ENCODE measurements at regions not wholly inside any gene's neighbourhood (a gene's known extent, or its start where the extent isn't known, plus 50 kb on each side); places are given as distances from the start of the nearest gene placed in this dataset.

DNA sequence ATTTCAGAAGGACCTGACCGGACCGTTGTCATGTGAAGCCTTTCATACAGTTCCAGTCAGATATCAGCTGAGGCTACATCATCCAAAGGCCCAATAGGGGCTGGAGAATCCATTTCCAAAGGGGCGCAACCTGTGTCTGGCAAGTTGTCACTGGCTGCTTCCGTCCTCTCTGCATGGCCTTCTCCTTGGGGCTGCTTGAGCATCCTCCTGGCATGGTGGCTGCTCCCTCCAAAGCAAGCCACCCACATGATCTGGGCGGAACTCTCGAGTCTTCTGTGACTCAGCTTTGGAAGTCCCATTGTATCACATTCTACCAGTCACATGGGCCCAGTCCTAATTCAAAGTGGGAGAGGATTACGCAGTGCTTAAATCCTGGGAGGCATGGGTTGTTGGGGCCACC lies 207.0 kb upstream of the SHH start:
- TF ChIP-seq GABPA (IDR thresholded peaks at IDR 0.05; ENCODE audit: low read depth) (no peak), SPI1 (IDR thresholded peaks at IDR 0.05; ENCODE audit: borderline replicate concordance, low read depth) (no peak), POLR2AphosphoS5 (IDR thresholded peaks at IDR 0.05; ENCODE audit: low read depth) (no peak)
- TF ChIP-seq, protein P1, sequence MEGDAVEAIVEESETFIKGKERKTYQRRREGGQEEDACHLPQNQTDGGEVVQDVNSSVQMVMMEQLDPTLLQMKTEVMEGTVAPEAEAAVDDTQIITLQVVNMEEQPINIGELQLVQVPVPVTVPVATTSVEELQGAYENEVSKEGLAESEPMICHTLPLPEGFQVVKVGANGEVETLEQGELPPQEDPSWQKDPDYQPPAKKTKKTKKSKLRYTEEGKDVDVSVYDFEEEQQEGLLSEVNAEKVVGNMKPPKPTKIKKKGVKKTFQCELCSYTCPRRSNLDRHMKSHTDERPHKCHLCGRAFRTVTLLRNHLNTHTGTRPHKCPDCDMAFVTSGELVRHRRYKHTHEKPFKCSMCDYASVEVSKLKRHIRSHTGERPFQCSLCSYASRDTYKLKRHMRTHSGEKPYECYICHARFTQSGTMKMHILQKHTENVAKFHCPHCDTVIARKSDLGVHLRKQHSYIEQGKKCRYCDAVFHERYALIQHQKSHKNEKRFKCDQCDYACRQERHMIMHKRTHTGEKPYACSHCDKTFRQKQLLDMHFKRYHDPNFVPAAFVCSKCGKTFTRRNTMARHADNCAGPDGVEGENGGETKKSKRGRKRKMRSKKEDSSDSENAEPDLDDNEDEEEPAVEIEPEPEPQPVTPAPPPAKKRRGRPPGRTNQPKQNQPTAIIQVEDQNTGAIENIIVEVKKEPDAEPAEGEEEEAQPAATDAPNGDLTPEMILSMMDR (IDR thresholded peaks at IDR 0.05; ENCODE audit: insufficient read depth, low read length): no peak
- TF ChIP-seq, protein P2, sequence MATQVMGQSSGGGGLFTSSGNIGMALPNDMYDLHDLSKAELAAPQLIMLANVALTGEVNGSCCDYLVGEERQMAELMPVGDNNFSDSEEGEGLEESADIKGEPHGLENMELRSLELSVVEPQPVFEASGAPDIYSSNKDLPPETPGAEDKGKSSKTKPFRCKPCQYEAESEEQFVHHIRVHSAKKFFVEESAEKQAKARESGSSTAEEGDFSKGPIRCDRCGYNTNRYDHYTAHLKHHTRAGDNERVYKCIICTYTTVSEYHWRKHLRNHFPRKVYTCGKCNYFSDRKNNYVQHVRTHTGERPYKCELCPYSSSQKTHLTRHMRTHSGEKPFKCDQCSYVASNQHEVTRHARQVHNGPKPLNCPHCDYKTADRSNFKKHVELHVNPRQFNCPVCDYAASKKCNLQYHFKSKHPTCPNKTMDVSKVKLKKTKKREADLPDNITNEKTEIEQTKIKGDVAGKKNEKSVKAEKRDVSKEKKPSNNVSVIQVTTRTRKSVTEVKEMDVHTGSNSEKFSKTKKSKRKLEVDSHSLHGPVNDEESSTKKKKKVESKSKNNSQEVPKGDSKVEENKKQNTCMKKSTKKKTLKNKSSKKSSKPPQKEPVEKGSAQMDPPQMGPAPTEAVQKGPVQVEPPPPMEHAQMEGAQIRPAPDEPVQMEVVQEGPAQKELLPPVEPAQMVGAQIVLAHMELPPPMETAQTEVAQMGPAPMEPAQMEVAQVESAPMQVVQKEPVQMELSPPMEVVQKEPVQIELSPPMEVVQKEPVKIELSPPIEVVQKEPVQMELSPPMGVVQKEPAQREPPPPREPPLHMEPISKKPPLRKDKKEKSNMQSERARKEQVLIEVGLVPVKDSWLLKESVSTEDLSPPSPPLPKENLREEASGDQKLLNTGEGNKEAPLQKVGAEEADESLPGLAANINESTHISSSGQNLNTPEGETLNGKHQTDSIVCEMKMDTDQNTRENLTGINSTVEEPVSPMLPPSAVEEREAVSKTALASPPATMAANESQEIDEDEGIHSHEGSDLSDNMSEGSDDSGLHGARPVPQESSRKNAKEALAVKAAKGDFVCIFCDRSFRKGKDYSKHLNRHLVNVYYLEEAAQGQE (IDR thresholded peaks at IDR 0.05; ENCODE audit: insufficient replicate concordance, low read depth): no peak
- H3K27me3 ChIP-seq (ENCODE audit: insufficient read depth, poor library complexity, severe bottlenecking): no peaks in the 10 kb centered on the region
- no peak for DNase-seq (ENCODE audit: low read depth in 1 of 2, low spot score in 1 of 2)

DNA sequence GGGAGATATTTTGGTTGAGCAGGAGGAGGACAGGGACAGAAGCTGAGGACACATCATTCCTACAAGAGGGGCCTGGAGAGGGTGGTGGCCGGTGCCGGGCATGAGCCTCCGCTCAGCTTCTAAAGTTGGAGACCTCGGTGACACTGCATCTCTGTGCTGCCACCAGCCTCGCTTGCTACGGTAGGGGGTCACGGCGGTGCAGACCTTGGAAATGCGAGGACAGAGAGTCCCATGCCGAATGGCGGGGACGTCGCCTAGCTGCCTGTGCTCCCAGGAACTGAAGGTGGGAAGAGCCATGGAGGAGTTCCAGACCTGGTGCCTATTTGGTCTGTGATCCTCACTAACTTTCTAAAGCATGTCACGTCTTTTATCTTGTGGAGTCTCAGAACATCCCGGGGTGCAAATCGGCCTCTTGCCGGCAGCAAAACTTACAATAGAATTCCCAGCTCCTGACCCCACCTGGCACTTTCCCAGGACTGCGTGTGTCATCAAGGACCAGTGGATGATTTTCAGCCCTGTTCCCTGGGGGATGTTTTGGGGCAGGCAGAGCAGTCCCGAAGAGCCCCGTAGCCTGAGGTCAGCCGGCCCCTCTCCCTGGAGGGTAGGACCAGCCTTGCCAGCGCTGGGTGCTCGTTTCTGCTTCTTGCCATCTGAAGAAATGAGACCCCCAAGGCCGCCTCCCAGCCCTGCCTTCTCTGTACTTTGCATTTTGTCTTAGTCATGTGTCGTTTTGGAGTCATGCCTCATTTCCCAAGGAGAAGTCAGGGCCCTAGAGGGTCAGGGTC lies 205.8 kb upstream of the SHH start:
- H3K27me3 ChIP-seq (ENCODE audit: insufficient read depth, poor library complexity, severe bottlenecking): no peaks in the 10 kb centered on the region
- no peak for DNase-seq (ENCODE audit: low read depth in 1 of 2, low spot score in 1 of 2)
- H3K27ac ChIP-seq (replicated peaks): no peak overlapping the region
- no peak overlapping the region for H3K4me3 ChIP-seq (replicated peaks; ENCODE audit: insufficient read depth, low read length)
- TF ChIP-seq GABPA (IDR thresholded peaks at IDR 0.05; ENCODE audit: low read depth) (no peak), SPI1 (IDR thresholded peaks at IDR 0.05; ENCODE audit: borderline replicate concordance, low read depth) (no peak), POLR2AphosphoS5 (IDR thresholded peaks at IDR 0.05; ENCODE audit: low read depth) (no peak)
- TF ChIP-seq, protein P1 (IDR thresholded peaks at IDR 0.05; ENCODE audit: insufficient read depth, low read length): no peak

More for the DNA sequence above, 207.0 kb upstream of the SHH start:
- Histone ChIP-seq H3K27ac (replicated peaks) (no peak overlapping the region), H3K4me3 (replicated peaks; ENCODE audit: insufficient read depth, low read length) (no peak overlapping the region)

DNA sequence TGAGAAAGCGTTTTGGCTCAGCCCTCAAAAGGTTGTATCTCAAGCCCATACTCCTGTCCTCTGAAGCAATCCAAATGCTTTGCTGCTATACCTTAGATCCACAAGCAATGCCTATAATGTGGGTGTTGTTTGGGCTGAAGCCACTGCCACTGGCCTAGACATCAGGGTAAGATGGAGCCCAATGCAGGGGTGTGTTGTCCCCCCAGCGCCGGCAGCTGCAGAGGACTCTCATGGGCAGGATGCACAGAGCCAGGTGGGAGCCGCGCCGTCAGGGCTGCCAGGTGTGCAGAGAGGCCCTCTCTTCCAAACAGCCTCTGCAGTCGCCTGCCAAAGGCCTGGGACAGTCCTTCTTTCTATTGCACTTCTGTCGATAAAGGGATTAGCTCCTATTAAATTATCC lies 205.2 kb upstream of the SHH start:
- no peak for TF ChIP-seq SPI1 (IDR thresholded peaks at IDR 0.05; ENCODE audit: borderline replicate concordance, low read depth)
- no peak for TF ChIP-seq POLR2AphosphoS5 (IDR thresholded peaks at IDR 0.05; ENCODE audit: low read depth)
- TF ChIP-seq GABPA (IDR thresholded peaks at IDR 0.05; ENCODE audit: low read depth): no peak
- TF ChIP-seq, protein P1 (IDR thresholded peaks at IDR 0.05; ENCODE audit: insufficient read depth, low read length): no peak
- TF ChIP-seq, protein P2 (IDR thresholded peaks at IDR 0.05; ENCODE audit: insufficient replicate concordance, low read depth): no peak
- H3K4me3 ChIP-seq (replicated peaks; ENCODE audit: insufficient read depth, low read length): no peak overlapping the region
- H3K27me3 ChIP-seq (ENCODE audit: insufficient read depth, poor library complexity, severe bottlenecking): no peaks in the 10 kb centered on the region
- DNase-seq (ENCODE audit: low read depth in 1 of 2, low spot score in 1 of 2): no peak
- H3K27ac ChIP-seq (replicated peaks): no peak overlapping the region
